Stimulated activated memory B cell treated with anti-CD40 and anti-IgM and Interleukin-4, amounts not matched to agents 10 μg/mL and 1 μg/mL and 100 μg/mL, for 72 hours (primary cell): ENCODE measurements at regions not wholly inside any gene's neighbourhood (a gene's known extent, or its start where the extent isn't known, plus 50 kb on each side); places are given as distances from the start of the nearest gene placed in this dataset.
A peak's percentile ranks its signal among the peaks of the same experiment; 100 is the strongest.
"Not testable (repeated sequence)": the region's sequence is repeated elsewhere in the genome, so short reads cannot be mapped to it uniquely, and the experiment has no call there.

ENCODE experiments used
- ATAC-seq: fragments of 150-1000 bp; cut with Tn5 transposase; 2 replicates; pipeline ENCODE4 v1.10.0; 2021
- H3K27ac Mint-ChIP-seq: one replicate; pipeline ENCODE4 v1.8.0; 2022; ENCODE audit warnings: mild to moderate bottlenecking, mixed read lengths
- H3K27me3 Mint-ChIP-seq: one replicate; pipeline ENCODE4 v1.8.0; 2022; ENCODE audit warnings: mixed read lengths
- H3K36me3 Mint-ChIP-seq: one replicate; pipeline ENCODE4 v1.8.0; 2022; ENCODE audit warnings: mixed read lengths
- H3K4me1 Mint-ChIP-seq: one replicate; pipeline ENCODE4 v1.8.0; 2022; ENCODE audit warnings: mixed read lengths
- H3K4me3 Mint-ChIP-seq: one replicate; pipeline ENCODE4 v1.8.0; 2022; ENCODE audit warnings: mild to moderate bottlenecking, moderate library complexity, mixed read lengths
- H3K9me3 Mint-ChIP-seq: one replicate; pipeline ENCODE4 v1.8.0; 2022; ENCODE audit warnings: mixed read lengths

- H3K4me1 Mint-ChIP-seq, H3K27ac Mint-ChIP-seq, H3K27me3 Mint-ChIP-seq, H3K4me3 Mint-ChIP-seq, ATAC-seq, H3K36me3 Mint-ChIP-seq: not testable (repeated sequence)
- peaks cover 12% of the 10 kb centered on the region for H3K9me3 Mint-ChIP-seq
Measured at GRCh38 chr7:63856466-63856865, 142.2 kb upstream of the ZNF722 start.

GRCh38 chr7:63867127-63867526 lies 131.5 kb upstream of the ZNF722 start:
- no peaks in the 10 kb centered on the region for H3K27me3 Mint-ChIP-seq
- no peaks in the 10 kb centered on the region for H3K36me3 Mint-ChIP-seq
- H3K27ac Mint-ChIP-seq: no peak overlapping the region
- no peaks in the 10 kb centered on the region for H3K4me1 Mint-ChIP-seq
- H3K9me3 Mint-ChIP-seq: peaks cover 22% of the 10 kb centered on the region
- no peak for ATAC-seq
- H3K4me3 Mint-ChIP-seq: no peak overlapping the region

DNA sequence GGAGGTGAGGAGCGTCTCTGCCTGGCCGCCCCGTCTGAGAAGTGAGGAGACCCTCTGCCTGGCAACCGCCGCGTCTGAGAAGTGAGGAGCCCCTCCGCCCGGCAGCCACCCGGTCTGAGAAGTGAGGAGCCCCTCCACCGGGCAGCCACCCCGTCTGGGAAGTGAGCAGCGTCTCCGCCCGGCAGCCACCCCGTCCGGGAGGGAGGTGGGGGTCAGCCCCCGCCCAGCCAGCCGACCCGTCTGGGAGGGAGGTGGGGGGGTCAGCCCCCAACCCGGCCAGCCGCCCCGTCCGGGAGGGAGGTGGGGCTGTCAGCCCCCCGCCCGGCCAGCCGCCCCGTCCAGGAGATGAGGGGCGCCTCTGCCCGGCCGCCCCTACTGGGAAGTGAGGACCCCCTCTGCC lies 124.4 kb upstream of the ZNF722 start:
- not testable (repeated sequence) for H3K4me3 Mint-ChIP-seq, ATAC-seq, H3K9me3 Mint-ChIP-seq, H3K27me3 Mint-ChIP-seq, H3K36me3 Mint-ChIP-seq, H3K4me1 Mint-ChIP-seq, H3K27ac Mint-ChIP-seq

DNA sequence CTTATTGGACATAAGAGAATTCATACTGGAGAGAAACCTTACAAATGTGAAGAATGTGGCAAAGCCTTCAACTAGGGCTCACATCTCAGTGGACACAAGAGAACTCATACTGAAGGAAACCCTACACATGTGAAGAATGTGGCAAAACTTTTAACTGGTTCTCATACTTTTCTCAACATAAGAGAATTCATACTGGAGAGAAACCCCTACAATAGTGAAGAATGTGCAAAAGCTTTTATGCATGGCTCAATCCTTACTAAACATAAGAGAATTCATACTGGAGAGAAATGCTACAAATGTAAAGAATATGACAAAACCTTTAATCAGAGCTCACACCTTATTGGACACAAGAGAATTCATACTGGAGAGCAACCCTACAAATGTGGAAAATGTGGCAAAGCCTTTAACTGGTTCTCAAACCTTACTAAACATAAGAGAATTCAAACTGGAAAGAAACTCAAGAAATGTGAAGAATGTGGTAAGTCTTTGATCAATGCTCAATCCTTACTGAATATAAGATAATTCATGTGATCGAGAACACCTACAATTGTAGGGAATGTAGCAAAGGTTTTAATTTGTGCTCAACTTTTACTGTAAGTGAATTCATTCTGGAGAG lies 121.8 kb upstream of the ZNF722 start:
- H3K36me3 Mint-ChIP-seq: no peaks in the 10 kb centered on the region
- ATAC-seq: no peak
- no peak overlapping the region for H3K4me3 Mint-ChIP-seq
- no peaks in the 10 kb centered on the region for H3K27me3 Mint-ChIP-seq
- no peaks in the 10 kb centered on the region for H3K4me1 Mint-ChIP-seq
- peaks cover 15% of the 10 kb centered on the region for H3K9me3 Mint-ChIP-seq
- H3K27ac Mint-ChIP-seq: no peak overlapping the region

- no peak for ATAC-seq
- H3K27me3 Mint-ChIP-seq: no peaks in the 10 kb centered on the region
- no peaks in the 10 kb centered on the region for H3K4me1 Mint-ChIP-seq
- H3K36me3 Mint-ChIP-seq: no peaks in the 10 kb centered on the region
- H3K9me3 Mint-ChIP-seq: peaks cover 12% of the 10 kb centered on the region
- H3K27ac Mint-ChIP-seq: no peak overlapping the region
- no peak overlapping the region for H3K4me3 Mint-ChIP-seq
Measured at GRCh38 chr7:63887031-63887430, 111.6 kb upstream of the ZNF722 start.

DNA sequence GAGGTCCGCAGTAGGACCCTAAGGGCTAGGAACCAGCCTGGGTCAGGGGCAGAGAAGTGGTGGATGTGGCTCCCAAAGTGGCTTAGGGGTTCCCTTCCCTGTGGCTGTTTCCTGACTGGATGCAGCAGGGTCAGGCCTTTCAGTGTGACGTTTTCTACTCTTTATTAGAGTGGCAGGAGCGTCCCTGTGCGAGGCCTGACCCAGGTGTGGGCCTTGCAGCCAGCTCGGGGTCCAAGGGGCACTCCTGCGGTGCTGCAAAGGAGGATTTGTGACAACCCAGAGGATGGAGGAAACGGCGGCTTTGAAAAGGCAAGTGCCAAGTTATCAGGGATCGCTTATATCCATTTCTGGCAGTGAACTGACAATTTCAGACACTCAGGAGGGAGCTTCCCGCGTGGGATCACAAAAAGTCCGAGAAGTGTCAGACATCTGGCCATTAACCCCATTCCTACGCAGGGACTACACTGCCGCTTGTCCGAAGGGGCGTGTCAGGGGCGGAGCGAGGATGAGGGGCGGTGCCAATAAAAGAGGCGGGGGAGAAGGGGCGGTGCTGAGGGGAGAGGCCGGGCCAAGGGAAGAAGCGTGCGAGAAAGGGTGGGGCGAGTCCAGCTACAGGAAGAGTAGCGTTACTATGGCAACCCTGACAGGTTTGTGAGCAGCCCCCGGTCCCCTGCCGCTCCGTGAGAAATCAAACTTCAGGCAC lies 98.8 kb upstream of the ZNF722 start:
- H3K4me1 Mint-ChIP-seq: no peaks in the 10 kb centered on the region
- ATAC-seq: peak; percentile 91
- peaks cover 3% of the 10 kb centered on the region for H3K9me3 Mint-ChIP-seq
- H3K27ac Mint-ChIP-seq: peak overlapping the region; percentile 62
- H3K36me3 Mint-ChIP-seq: no peaks in the 10 kb centered on the region
- H3K4me3 Mint-ChIP-seq: peak overlapping the region; percentile 95
- no peaks in the 10 kb centered on the region for H3K27me3 Mint-ChIP-seq

- Mint-ChIP-seq H3K4me1 (no peaks in the 10 kb centered on the region), H3K27ac (peak overlapping the region; percentile 62), H3K27me3 (no peaks in the 10 kb centered on the region), H3K4me3 (peak overlapping the region; percentile 95), H3K9me3 (peaks cover 3% of the 10 kb centered on the region), H3K36me3 (no peaks in the 10 kb centered on the region)
- peak; percentile 98 for ATAC-seq
Measured at GRCh38 chr7:63900394-63901203, 98.0 kb upstream of the ZNF722 start.

DNA sequence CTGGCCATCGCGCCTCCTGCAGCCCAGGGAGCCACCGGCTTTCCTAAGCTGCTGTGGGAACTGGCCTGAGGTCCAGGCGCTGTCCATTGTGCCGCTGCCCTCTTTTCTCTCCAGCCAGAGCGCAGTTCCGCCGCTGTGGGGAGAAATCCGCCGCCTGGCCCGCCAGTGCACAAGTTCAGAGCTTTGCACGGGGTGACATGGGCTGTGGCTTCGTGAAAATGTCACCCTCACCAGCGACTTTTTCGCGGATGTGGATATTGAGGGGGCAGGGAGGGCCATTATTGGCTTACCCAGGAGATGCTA lies 97.5 kb upstream of the ZNF722 start:
- H3K4me1 Mint-ChIP-seq, H3K27me3 Mint-ChIP-seq, H3K36me3 Mint-ChIP-seq, H3K9me3 Mint-ChIP-seq, ATAC-seq: not testable (repeated sequence)
- Mint-ChIP-seq H3K27ac (peak overlapping the region; percentile 62), H3K4me3 (peak overlapping the region; percentile 95)

GRCh38 chr7:63918986-63919385 lies 79.7 kb upstream of the ZNF722 start:
- H3K27me3 Mint-ChIP-seq: no peaks in the 10 kb centered on the region

DNA sequence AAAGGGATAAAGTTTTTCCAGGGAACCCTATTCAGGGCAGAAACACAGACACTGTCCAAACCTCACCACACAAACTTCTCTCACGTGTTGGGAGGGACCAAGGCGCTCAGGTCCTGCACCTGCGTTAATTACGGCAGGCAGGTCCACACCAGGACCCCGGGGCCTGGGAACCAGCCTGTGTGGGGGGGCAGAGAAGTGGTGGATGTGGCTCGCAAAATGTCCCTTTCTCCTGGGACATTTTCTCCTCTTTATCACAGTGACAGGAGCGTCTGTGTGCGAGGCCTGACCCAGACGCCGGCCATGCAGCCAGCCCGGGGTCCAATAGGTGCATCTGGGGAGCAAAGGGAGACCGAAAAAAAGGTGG lies 73.4 kb upstream of the ZNF722 start:
- no peak for ATAC-seq

More at GRCh38 chr7:63918986-63919385, 79.7 kb upstream of the ZNF722 start:
- Mint-ChIP-seq H3K4me1 (no peaks in the 10 kb centered on the region), H3K9me3 (peaks cover 7% of the 10 kb centered on the region), H3K4me3 (no peak overlapping the region), H3K36me3 (peaks cover 6% of the 10 kb centered on the region), H3K27ac (no peak overlapping the region)
- no peak for ATAC-seq

GRCh38 chr7:63925626-63926460 lies 72.8 kb upstream of the ZNF722 start:
- H3K27me3 Mint-ChIP-seq: no peaks in the 10 kb centered on the region
- peak; percentile 97 for ATAC-seq
- H3K4me1 Mint-ChIP-seq: peaks cover 6% of the 10 kb centered on the region
- H3K36me3 Mint-ChIP-seq: peaks cover 6% of the 10 kb centered on the region
- H3K4me3 Mint-ChIP-seq: peak overlapping the region; percentile 95
- H3K27ac Mint-ChIP-seq: peak overlapping the region; percentile 87
- peaks cover 13% of the 10 kb centered on the region for H3K9me3 Mint-ChIP-seq

More for the DNA sequence above, 73.4 kb upstream of the ZNF722 start:
- Mint-ChIP-seq H3K9me3 (peaks cover 13% of the 10 kb centered on the region), H3K4me3 (peak overlapping the region; percentile 95), H3K4me1 (peaks cover 6% of the 10 kb centered on the region), H3K27ac (peak overlapping the region; percentile 87), H3K27me3 (no peaks in the 10 kb centered on the region), H3K36me3 (peaks cover 6% of the 10 kb centered on the region)

- Mint-ChIP-seq H3K36me3 (no peaks in the 10 kb centered on the region), H3K27ac (peak overlapping the region; percentile 87), H3K4me3 (no peak overlapping the region), H3K9me3 (peaks cover 9% of the 10 kb centered on the region), H3K27me3 (no peaks in the 10 kb centered on the region), H3K4me1 (peaks cover 6% of the 10 kb centered on the region)
- ATAC-seq: no peak
Measured at GRCh38 chr7:63927261-63927660, 71.4 kb upstream of the ZNF722 start.

DNA sequence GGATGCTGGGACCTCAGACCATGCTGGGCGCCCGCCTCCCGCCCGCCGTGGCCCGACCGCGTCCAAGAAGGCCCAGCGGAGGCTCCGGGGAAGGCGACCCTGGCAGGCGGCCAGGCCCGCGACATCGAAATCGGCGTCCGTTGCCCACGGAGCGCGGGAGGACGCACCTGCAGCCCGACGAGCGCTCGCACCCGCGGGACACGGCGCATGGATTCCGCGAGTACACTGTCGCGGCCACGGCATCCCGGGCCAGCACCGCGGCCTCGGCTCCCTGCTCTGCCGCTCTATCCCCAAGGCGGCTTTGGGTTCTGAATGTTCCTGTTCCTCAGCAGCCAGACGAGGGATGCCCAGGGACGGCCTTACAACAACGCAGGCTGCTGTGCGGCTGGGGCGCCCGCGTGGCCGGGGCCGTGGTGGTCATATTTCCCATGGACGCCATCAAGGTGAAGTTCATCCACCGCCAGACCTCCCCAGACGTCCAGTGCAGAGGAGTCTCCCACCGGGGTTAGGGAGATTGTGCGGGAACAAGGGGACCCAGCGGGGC lies 67.5 kb upstream of the ZNF722 start:
- H3K4me3 Mint-ChIP-seq: no peak overlapping the region
- ATAC-seq: no peak
- H3K4me1 Mint-ChIP-seq: no peaks in the 10 kb centered on the region
- H3K36me3 Mint-ChIP-seq: no peaks in the 10 kb centered on the region
- H3K9me3 Mint-ChIP-seq: peaks cover 7% of the 10 kb centered on the region
- peaks cover 8% of the 10 kb centered on the region for H3K27me3 Mint-ChIP-seq
- no peak overlapping the region for H3K27ac Mint-ChIP-seq

DNA sequence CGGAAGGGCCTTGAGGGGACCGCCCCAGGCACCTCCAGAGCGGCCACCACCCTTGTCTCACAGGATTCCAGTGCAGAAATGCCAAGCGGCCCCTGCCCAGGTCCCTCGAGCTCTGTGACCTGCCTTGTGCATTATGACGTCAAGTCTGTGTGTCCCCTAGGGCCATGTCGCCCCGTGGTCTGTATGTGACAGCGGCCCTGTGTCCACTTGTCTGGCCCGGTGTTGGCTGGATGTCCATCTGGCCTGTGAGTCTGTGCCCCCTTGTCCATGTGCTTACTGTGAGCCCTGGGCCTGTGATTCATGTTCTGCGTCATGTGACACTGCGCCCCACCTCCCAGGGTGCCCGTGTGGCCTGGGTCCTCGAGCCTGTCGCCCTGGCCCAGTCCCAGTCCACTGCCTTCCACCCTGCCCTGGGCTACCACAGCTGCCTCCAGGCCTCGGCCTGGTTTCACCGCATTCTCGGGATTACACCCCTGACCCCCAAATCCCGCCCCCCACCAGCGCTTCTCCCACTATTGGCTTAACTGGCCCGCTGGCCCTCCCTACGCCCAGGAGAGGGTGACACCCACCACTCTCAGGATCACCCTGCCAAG lies 66.6 kb upstream of the ZNF722 start:
- Mint-ChIP-seq H3K27me3 (peaks cover 8% of the 10 kb centered on the region), H3K4me1 (no peaks in the 10 kb centered on the region), H3K27ac (no peak overlapping the region), H3K4me3 (no peak overlapping the region), H3K36me3 (no peaks in the 10 kb centered on the region), H3K9me3 (peaks cover 7% of the 10 kb centered on the region)
- ATAC-seq: no peak
